Fibroblast of pulmonary artery (primary cell): ENCODE measurements at regions not wholly inside any gene's neighbourhood (a gene's known extent, or its start where the extent isn't known, plus 50 kb on each side); places are given as distances from the start of the nearest gene placed in this dataset.
"Not testable (repeated sequence)": the region's sequence is repeated elsewhere in the genome, so short reads cannot be mapped to it uniquely, and the experiment has no call there.

ENCODE experiments used
- DNase-seq: peaks from one replicate; pipeline ENCODE4 v3.0.0-alpha.2; 2010; ENCODE audit warnings: low read depth
- H3K4me3 ChIP-seq: replicated peaks from 2 replicates; pipeline ENCODE4 v1.5.1; 2011; ENCODE audit warnings: low read depth, mild to moderate bottlenecking, control low read depth, low read length, moderate library complexity
- TF ChIP-seq, protein P1 (sequence below): IDR thresholded peaks from 2 replicates; pipeline ENCODE4 v1.5.1; 2011; ENCODE audit warnings: mild to moderate bottlenecking, control low read depth, low read length, inconsistent platforms; ENCODE audit errors: missing control alignments

DNA sequence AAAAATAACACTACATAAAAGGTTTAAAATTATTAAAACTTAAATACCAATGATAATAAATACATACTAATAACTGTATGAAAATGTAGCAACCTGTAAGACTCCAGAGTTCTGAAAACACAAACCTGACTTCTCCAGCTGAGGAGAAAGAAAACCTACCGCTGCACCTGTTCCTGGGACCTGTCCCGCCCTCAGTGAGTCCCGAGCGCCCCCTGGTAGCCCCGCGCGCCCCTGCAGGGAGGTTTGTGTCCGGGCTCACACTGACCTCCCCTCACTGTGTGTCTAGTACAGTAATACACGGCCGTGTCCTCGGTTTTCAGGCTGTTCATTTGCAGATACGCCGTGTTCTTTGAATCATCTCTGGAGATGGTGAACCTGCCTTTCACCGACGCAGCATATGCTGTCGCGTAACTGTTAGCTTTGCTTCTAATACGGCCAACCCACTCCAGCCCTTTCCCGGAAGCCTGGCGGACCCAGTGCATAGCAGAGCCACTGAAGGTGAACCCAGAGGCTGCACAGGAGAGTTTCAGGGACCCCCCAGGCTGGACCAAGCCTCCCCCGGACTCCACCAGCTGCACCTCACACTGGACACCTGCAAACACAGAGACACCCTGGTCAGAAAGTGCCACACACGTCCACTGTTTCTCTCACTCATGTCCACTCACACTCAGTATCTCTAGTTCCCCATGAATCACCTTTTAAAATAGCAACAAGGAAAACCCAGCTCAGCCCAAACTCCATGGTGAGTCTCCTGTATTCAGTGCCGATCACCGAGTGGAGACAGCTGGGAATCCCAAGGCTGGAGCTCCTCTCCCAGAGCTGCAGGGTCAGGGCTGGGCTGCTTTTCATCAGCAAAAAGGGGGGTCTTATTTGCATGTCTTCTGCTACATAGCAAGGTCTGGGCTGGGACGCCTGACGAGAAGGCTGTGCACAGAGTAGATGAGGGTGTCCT lies 1276.3 kb downstream of the TMEM121 start:
- H3K4me3 ChIP-seq, result no peak overlapping the region
- no peak for DNase-seq
- TF ChIP-seq, protein P1, sequence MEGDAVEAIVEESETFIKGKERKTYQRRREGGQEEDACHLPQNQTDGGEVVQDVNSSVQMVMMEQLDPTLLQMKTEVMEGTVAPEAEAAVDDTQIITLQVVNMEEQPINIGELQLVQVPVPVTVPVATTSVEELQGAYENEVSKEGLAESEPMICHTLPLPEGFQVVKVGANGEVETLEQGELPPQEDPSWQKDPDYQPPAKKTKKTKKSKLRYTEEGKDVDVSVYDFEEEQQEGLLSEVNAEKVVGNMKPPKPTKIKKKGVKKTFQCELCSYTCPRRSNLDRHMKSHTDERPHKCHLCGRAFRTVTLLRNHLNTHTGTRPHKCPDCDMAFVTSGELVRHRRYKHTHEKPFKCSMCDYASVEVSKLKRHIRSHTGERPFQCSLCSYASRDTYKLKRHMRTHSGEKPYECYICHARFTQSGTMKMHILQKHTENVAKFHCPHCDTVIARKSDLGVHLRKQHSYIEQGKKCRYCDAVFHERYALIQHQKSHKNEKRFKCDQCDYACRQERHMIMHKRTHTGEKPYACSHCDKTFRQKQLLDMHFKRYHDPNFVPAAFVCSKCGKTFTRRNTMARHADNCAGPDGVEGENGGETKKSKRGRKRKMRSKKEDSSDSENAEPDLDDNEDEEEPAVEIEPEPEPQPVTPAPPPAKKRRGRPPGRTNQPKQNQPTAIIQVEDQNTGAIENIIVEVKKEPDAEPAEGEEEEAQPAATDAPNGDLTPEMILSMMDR, result no peak

DNA sequence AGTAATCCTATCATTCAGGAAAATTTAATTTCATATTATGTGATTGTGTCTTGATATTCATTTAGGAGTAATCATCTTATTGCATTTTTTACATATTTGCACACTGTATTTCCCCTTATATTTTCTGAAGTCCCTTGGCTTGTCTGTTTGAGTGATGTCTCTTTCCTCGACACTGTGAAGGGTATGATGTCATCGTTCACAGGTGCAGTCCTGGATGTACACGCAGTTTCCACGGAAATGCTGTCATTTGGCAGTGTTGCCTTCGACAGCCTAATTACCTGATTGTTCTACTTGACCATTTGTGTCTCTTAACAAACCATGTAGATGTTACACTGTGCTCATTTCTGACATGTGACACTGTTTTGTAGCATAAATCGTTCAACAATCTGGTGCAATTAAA lies 1277.0 kb downstream of the TMEM121 start:
- H3K4me3 ChIP-seq, result no peak overlapping the region
- TF ChIP-seq, protein P1, result no peak
- DNase-seq, result no peak

DNA sequence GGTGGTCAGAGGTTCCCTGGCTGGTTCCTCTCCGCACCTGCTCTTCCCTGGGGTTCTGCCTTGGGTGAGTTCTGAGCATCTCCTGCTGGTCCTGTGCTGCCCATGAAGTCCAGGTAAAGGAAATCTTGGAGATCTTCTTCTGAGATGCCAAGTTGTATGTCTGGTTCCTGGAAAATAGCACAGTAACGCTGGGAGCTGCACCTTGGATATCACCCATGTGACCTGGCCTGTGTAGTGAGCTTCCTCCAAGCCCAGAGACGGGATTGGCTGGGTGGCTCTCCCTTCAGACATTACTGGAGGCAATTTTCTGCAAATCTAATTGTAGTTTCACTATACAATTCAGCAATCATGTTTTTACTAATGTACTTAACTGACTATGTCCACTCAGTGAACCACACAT lies 1281.1 kb downstream of the TMEM121 start:
- no peak for DNase-seq
- TF ChIP-seq, protein P1, result no peak
- H3K4me3 ChIP-seq, result no peak overlapping the region

DNA sequence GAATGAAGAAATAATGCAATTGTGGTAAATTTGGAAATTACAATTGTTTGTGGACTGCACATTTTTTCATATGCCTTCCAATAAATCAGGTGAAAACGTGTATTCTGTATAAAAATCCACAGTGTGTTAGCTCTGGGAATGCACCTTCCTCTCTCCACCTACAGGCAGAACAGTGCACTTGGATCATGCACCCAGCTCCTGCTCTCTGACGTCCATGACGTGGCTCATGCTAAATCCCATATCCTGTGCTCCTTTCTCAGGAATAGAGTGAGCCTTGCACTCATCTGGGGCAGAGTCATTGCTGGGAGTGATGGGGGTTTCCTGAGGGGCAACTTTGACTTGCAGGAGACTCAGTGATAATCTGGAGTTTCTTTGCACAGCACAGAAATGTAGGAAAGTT lies 1282.1 kb downstream of the TMEM121 start:
- H3K4me3 ChIP-seq, result no peak overlapping the region
- TF ChIP-seq, protein P1, result no peak
- DNase-seq, result no peak

DNA sequence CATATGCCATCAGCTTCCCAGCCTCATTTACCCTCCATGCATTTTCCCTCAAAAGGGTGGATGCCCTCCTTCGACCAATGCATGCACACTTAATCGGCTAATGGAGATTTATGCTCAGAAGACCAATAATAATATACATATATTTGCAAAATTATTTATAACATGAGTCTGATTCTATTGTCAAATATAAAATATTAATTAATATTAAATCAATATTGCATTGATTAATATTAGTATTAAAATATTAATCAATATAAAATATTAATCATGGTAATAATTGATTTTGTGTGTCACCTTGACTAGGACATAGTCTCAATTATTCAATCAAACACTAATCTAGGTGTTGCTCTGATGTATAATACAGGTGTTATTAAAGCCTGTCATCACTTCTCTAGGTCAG lies 1282.5 kb downstream of the TMEM121 start:
- no peak for DNase-seq
- TF ChIP-seq, protein P1, result no peak
- no peak overlapping the region for H3K4me3 ChIP-seq

DNA sequence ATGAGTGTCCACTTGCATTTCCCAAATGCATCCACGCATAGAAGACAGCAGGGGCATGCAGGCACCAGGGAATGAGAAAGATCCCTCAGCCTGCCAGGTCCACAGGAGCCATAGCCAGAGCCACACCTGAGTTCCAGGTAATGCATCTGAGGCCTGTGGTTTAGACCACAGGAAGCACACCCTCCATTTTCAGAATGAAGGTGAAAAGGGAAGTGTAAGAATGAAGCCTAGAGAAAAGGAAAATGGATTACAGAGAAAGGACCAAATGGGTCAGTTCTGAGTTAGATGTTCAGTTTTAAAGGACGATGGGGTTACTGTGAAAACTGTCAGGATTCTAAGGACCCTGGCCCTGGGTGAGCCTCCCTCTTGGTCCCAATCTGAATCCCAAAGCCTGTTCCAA lies 1283.2 kb downstream of the TMEM121 start:
- TF ChIP-seq, protein P1, result no peak
- H3K4me3 ChIP-seq, result no peak overlapping the region
- DNase-seq, result no peak

DNA sequence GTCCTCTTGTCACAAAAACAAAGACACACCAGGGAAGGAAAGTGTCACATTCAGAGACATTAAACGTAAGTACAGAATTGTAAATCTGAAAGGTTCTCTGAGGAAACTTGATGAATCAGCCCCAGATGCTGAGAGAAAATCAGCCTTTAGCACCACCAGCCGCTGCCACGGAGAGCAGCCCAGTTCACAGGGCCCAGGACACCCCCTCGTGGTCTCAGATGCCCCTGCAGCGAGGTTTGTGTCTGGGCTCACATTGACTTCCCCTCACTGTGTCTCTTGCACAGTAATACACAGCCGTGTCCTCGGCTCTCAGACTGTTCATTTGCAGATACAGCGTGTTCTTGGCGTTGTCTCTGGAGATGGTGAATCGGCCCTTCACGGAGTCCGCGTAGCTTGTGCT lies 1283.8 kb downstream of the TMEM121 start:
- not testable (repeated sequence) for H3K4me3 ChIP-seq, DNase-seq
